GM18868 (cell line): ENCODE measurements at regions not wholly inside any gene's neighbourhood (a gene's known extent, or its start where the extent isn't known, plus 50 kb on each side); places are given as distances from the start of the nearest gene placed in this dataset.
"Not testable (repeated sequence)": the region's sequence is repeated elsewhere in the genome, so short reads cannot be mapped to it uniquely, and the experiment has no call there.

ENCODE experiments used
- ATAC-seq: cut with Tn5 transposase; IDR thresholded peaks from one replicate; pipeline ENCODE4 v1.9.1; 2021; ENCODE audit warnings: mild to moderate bottlenecking, moderate library complexity; ENCODE audit not compliant: unreplicated experiment

GRCh38 chr3:18562364-18563154 is 137.4 kb upstream of the SATB1 start:
- ATAC-seq = peak; percentile 38

- peak; percentile 42 for ATAC-seq
Observed at GRCh38 chr3:18559331-18559842, 134.2 kb upstream of the SATB1 start.

- ATAC-seq = no peak
Observed at GRCh38 chr3:18558507-18558906, 133.4 kb upstream of the SATB1 start.

- ATAC-seq = no peak
Observed at GRCh38 chr3:18557216-18557615, 132.1 kb upstream of the SATB1 start.

GRCh38 chr3:18556503-18557135 is 131.5 kb upstream of the SATB1 start:
- peak; percentile 98 for ATAC-seq

- no peak for ATAC-seq
Observed at GRCh38 chr3:18556001-18556408, 130.9 kb upstream of the SATB1 start.

GRCh38 chr3:18552579-18553105 is 127.5 kb upstream of the SATB1 start:
- ATAC-seq = not testable (repeated sequence)

GRCh38 chr3:18546632-18547031 is 121.5 kb upstream of the SATB1 start:
- ATAC-seq = peak; percentile 80

- ATAC-seq = no peak
Observed at GRCh38 chr3:18544146-18544545, 119.0 kb upstream of the SATB1 start.

GRCh38 chr3:18538463-18539230 is 113.5 kb upstream of the SATB1 start:
- ATAC-seq = no peak

- no peak for ATAC-seq
Observed at GRCh38 chr3:18533039-18533438, 107.9 kb upstream of the SATB1 start.

GRCh38 chr3:18531662-18532061 is 106.5 kb upstream of the SATB1 start:
- ATAC-seq = peak; percentile 98

GRCh38 chr3:18529631-18530030 is 104.5 kb upstream of the SATB1 start:
- ATAC-seq = no peak

GRCh38 chr3:18527691-18528090 is 102.6 kb upstream of the SATB1 start:
- ATAC-seq = no peak

- ATAC-seq = no peak
Observed at GRCh38 chr3:18526667-18527066, 101.5 kb upstream of the SATB1 start.

- ATAC-seq = not testable (repeated sequence)
Observed at GRCh38 chr3:18516170-18516569, 91.0 kb upstream of the SATB1 start.

GRCh38 chr3:18513091-18513490 is 88.0 kb upstream of the SATB1 start:
- ATAC-seq = no peak

- peak; percentile 64 for ATAC-seq
Observed at GRCh38 chr3:18512007-18512406, 86.9 kb upstream of the SATB1 start.

GRCh38 chr3:18510947-18511346 is 85.8 kb upstream of the SATB1 start:
- no peak for ATAC-seq

- ATAC-seq = no peak
Observed at GRCh38 chr3:18507333-18507732, 82.2 kb upstream of the SATB1 start.

- no peak for ATAC-seq
Observed at GRCh38 chr3:18505056-18505455, 79.9 kb upstream of the SATB1 start.
